Ishikawa (cell line): ENCODE measurements at regions not wholly inside any gene's neighbourhood (a gene's known extent, or its start where the extent isn't known, plus 50 kb on each side); places are given as distances from the start of the nearest gene placed in this dataset.

Experiments used
- CEBPB ChIP-seq: IDR thresholded peaks from 2 replicates; pipeline ENCODE4 v1.6.1; 2012
- CREB1 ChIP-seq: IDR thresholded peaks from 2 replicates; pipeline ENCODE4 v1.6.1; 2012; ENCODE audit warnings: low read depth
- EGR1 ChIP-seq: IDR thresholded peaks from 2 replicates; pipeline ENCODE4 v1.6.1; 2012
- EP300 ChIP-seq: IDR thresholded peaks from 2 replicates; pipeline ENCODE4 v1.6.1; 2012; ENCODE audit warnings: borderline replicate concordance
- FOXM1 ChIP-seq: IDR thresholded peaks from 2 replicates; pipeline ENCODE4 v1.6.1; 2012; ENCODE audit warnings: low read depth, borderline replicate concordance
- MAX ChIP-seq: IDR thresholded peaks from 2 replicates; pipeline ENCODE4 v1.6.1; 2012
- NFIC ChIP-seq: IDR thresholded peaks from 2 replicates; pipeline ENCODE4 v1.6.1; 2012
- RAD21 ChIP-seq: IDR thresholded peaks from 2 replicates; pipeline ENCODE4 v1.6.1; 2012; ENCODE audit warnings: low read depth
- REST ChIP-seq: IDR thresholded peaks from 2 replicates; pipeline ENCODE4 v1.6.1; 2012; ENCODE audit warnings: low read depth, mild to moderate bottlenecking
- TAF1 ChIP-seq: IDR thresholded peaks from 2 replicates; pipeline ENCODE4 v1.6.1; 2012; ENCODE audit warnings: low read depth, mild to moderate bottlenecking
- TCF12 ChIP-seq: IDR thresholded peaks from 2 replicates; pipeline ENCODE4 v1.6.1; 2012; ENCODE audit warnings: low read depth
- TEAD4 ChIP-seq: IDR thresholded peaks from 2 replicates; pipeline ENCODE4 v1.6.1; 2012
- USF1 ChIP-seq: IDR thresholded peaks from 2 replicates; pipeline ENCODE4 v1.6.1; 2012
- YY1 ChIP-seq: IDR thresholded peaks from 2 replicates; pipeline ENCODE4 v1.6.1; 2012; ENCODE audit warnings: low read depth
- ZBTB7A ChIP-seq: IDR thresholded peaks from 2 replicates; pipeline ENCODE4 v1.6.1; 2012; ENCODE audit warnings: low read depth

GRCh38 chr6:105564121-105564902 is 161.4 kb upstream of the PREP start:
- TF ChIP-seq ZBTB7A (no peak), FOXM1 (no peak), MAX (no peak), EGR1 (no peak), REST (no peak)

GRCh38 chr6:105562027-105562426 is 159.1 kb upstream of the PREP start:
- no peak for TF ChIP-seq TAF1
- TF ChIP-seq ZBTB7A = no peak
- no peak for TF ChIP-seq USF1
- no peak for TF ChIP-seq CREB1
- TF ChIP-seq TEAD4 = no peak
- TF ChIP-seq TCF12 = no peak
- no peak for TF ChIP-seq EP300
- no peak for TF ChIP-seq FOXM1
- TF ChIP-seq EGR1 = no peak
- no peak for TF ChIP-seq YY1
- TF ChIP-seq RAD21 = no peak
- no peak for TF ChIP-seq REST

GRCh38 chr6:105561486-105561885 is 158.6 kb upstream of the PREP start:
- TF ChIP-seq USF1 (no peak), FOXM1 (no peak), RAD21 (no peak), NFIC (no peak), TCF12 (no peak), ZBTB7A (no peak), MAX (no peak), REST (no peak), EP300 (no peak), EGR1 (no peak), CEBPB (no peak), TEAD4 (no peak), CREB1 (no peak), TAF1 (no peak), YY1 (no peak)

- no peak for TF ChIP-seq CEBPB
- no peak for TF ChIP-seq ZBTB7A
- TF ChIP-seq NFIC = no peak
- no peak for TF ChIP-seq FOXM1
- TF ChIP-seq TEAD4 = no peak
- TF ChIP-seq REST = no peak
- no peak for TF ChIP-seq USF1
- no peak for TF ChIP-seq MAX
- TF ChIP-seq EGR1 = no peak
- no peak for TF ChIP-seq TCF12
- TF ChIP-seq TAF1 = no peak
- TF ChIP-seq EP300 = no peak
- no peak for TF ChIP-seq CREB1
- TF ChIP-seq YY1 = no peak
- no peak for TF ChIP-seq RAD21
These were observed 157.8 kb upstream of the PREP start for GRCh38 chr6:105560611-105561066.
